Heart left ventricle (tissue), 16 donors: ENCODE measurements at regions not wholly inside any gene's neighbourhood (a gene's known extent, or its start where the extent isn't known, plus 50 kb on each side); places are given as distances from the start of the nearest gene placed in this dataset.
"Not testable (repeated sequence)": the region's sequence is repeated elsewhere in the genome, so short reads cannot be mapped to it uniquely, and the experiment has no call there.

ENCODE experiments used
- ATAC-seq, 4 donors: fragments of 200-7000 bp; cut with Tn5 transposase; one replicate each; pipeline ENCODE4 v1.9.1; 2020 to 2022; ENCODE audit warnings: moderate library complexity in 4 of 4, mild to moderate bottlenecking in 3 of 4, moderate number of reproducible peaks in 1 of 4
- DNase-seq, 5 donors: peaks; one replicate each; pipeline ENCODE4 v3.0.0-alpha.2; 2020
- H3K27ac ChIP-seq, 12 donors: fragments of 200-600 bp; sonication (generic) in 4 of 12; one replicate each; pipeline versions ENCODE4 v1.5.0 to v1.8.0; 2016 to 2022; ENCODE audit warnings: mild to moderate bottlenecking in 2 of 12
- H3K27me3 ChIP-seq, 9 donors: fragments of 200-600 bp; sonication (generic) in 2 of 9; one replicate each; pipeline versions ENCODE4 v1.5.1 to v1.8.0; 2016 to 2022; ENCODE audit warnings: mild to moderate bottlenecking in 3 of 9
- H3K36me3 ChIP-seq, 9 donors: fragments of 200-600 bp; sonication (generic) in 2 of 9; one replicate each; pipeline versions ENCODE4 v1.5.0 to v1.8.0; 2018 to 2022; ENCODE audit warnings: mild to moderate bottlenecking in 2 of 9
- H3K4me1 ChIP-seq, 12 donors: fragments of 200-600 bp; sonication (generic) in 4 of 12; one replicate each; pipeline versions ENCODE4 v1.5.0 to v1.8.0; 2016 to 2022; ENCODE audit warnings: mild to moderate bottlenecking in 3 of 12
- H3K4me3 ChIP-seq, 12 donors: fragments of 200-600 bp; sonication (generic) in 4 of 12; one replicate each; pipeline versions ENCODE4 v1.5.0 to v1.8.0; 2017 to 2022; ENCODE audit warnings: mild to moderate bottlenecking in 9 of 12, moderate library complexity in 4 of 12
- H3K9me3 ChIP-seq, 12 donors: fragments of 200-600 bp; sonication (generic) in 4 of 12; one replicate each; pipeline versions ENCODE4 v1.5.0 to v1.8.0; 2016 to 2022; ENCODE audit warnings: mild to moderate bottlenecking in 1 of 12
- POLR2A ChIP-seq, 2 donors: fragments of 450-650 bp; IDR thresholded peaks; one replicate each; pipeline ENCODE4 v1.6.1; 2017; ENCODE audit warnings: antibody characterized with exemption in 2 of 2, mild to moderate bottlenecking in 2 of 2, moderate library complexity in 2 of 2
- WGBS, 4 donors: extraction: QIAGEN DNeasy Blood & Tissue Kit in 2 of 4; methylation state at CpG; one replicate each; pipeline versions ENCODE4 v1.1.5 to v1.1.7; 2013 to 2018; 5-methylcytosine and 5-hydroxymethylcytosine counted together
- intact Hi-C, 10 donors: fragments of 100-400 bp; cut with DNase I; formaldehyde crosslinking; loops; one replicate each; pipeline versions ENCODE4 v1.11.1 to v1.14.2; 2022
- TF ChIP-seq, protein P1 (sequence below), 12 donors: fragments of 200-600 bp; sonication (generic) in 4 of 12; IDR thresholded peaks; one replicate each; pipeline versions ENCODE4 v1.5.0 to v1.8.0; 2018 to 2022; ENCODE audit warnings: antibody characterized with exemption in 12 of 12, mild to moderate bottlenecking in 5 of 12
- donor health status: ischemic (EF 13 %, LVEDD 7.1; RV severe dilation, severe dysfunction).
- donor health status: healthy with polysubstance abuse.
- donor health status: DM: no; HTN: yes; CAD: no.
- donor health status: DM: no; HTN: no; CAD: no.
- donor health status: ischemic (EF 25% LVEDD 6.9; RV normal size, moderate dysfunction).
- donor health status: ischemic (EF 25% LVEDD 5.7; RV mildly dilated, moderate dysfunction).
- donor health status: healthy.
- donor health status: DM: yes; HTN: yes; CAD: no.
- donor health status: ischemic (EF 35%, LVEDD 5.7; RV mildly dilated, moderate dysfunction).
- donor health status: nonischemic (EF 11% LVEDD 7.7; RV severe dilation, severe dysfunction).
- donor health status: DM: yes; HTN: yes; CAD: no.
- donor health status: PGD.
- donor health status: ischemic (EF 29% LVEDD 5.4; RV normal size, mild dysfunction).
- donor health status: nonischemic (EF 23%, LVEDD 6.1; RV moderate dilation, normal function).

DNA sequence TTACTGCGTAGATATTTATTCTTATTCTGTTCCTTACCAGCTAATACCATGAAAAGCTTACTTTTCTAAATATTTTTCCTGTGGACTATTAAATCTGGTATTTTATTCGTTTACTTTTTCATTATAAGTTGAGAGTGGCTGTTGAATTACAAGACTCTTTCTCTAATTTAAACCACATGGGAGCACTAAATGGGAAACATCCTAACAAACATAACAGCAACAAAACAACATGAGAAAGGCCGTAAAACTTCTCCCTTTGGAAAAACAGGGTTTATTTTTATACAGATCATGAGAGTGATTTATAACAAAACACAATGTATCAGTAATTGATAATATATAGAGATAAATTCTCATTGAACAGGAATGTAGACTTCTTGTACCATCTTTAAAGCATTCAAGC is 1592.1 kb downstream of the EFNB2 start:
- no peak for ATAC-seq
- WGBS, 4 donors: 83 to 88% (median 84%) methylated on average over 3 of the region's 3 CpGs

DNA sequence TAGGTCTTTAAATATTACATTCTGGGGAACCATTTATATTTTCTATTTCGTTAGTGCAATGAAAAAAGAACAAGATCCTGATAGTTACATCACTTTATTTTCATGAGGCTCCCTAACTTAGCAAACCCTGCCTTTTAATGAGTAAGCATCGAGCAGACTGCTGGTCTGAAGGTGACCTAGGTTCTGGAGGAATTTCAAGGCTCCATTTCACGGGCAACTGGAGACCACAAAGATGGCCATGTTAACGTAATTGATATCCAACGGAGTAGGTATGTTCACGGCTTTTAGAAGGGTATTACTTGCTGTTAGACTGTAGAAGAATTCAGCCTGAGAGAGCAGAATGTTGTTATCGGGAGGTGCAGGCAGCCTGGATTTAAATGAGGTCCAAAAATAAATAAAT is 1597.6 kb downstream of the EFNB2 start:
- Histone ChIP-seq H3K27ac (no peak overlapping the region), H3K4me1 (no peaks in the 10 kb centered on the region), H3K4me3 (no peak overlapping the region), H3K9me3 (peaks cover 0 to 5% (median 0%) of the 10 kb centered on the region in 12 donors), H3K36me3 (no peaks in the 10 kb centered on the region), H3K27me3 (no peaks in the 10 kb centered on the region)
- no peak for ATAC-seq
- WGBS, 4 donors: 85 to 89% (median 88%) methylated on average over 7 of the region's 7 CpGs
- DNase-seq: no peak
- TF ChIP-seq POLR2A (IDR thresholded peaks at IDR 0.05): no peak
- TF ChIP-seq, protein P1, sequence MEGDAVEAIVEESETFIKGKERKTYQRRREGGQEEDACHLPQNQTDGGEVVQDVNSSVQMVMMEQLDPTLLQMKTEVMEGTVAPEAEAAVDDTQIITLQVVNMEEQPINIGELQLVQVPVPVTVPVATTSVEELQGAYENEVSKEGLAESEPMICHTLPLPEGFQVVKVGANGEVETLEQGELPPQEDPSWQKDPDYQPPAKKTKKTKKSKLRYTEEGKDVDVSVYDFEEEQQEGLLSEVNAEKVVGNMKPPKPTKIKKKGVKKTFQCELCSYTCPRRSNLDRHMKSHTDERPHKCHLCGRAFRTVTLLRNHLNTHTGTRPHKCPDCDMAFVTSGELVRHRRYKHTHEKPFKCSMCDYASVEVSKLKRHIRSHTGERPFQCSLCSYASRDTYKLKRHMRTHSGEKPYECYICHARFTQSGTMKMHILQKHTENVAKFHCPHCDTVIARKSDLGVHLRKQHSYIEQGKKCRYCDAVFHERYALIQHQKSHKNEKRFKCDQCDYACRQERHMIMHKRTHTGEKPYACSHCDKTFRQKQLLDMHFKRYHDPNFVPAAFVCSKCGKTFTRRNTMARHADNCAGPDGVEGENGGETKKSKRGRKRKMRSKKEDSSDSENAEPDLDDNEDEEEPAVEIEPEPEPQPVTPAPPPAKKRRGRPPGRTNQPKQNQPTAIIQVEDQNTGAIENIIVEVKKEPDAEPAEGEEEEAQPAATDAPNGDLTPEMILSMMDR (IDR thresholded peaks at IDR 0.05): no peak
- intact Hi-C loops: no loop called here

More for the DNA sequence above, 1592.1 kb downstream of the EFNB2 start:
- no peak for TF ChIP-seq POLR2A (IDR thresholded peaks at IDR 0.05)
- TF ChIP-seq, protein P1 (IDR thresholded peaks at IDR 0.05): no peak
- DNase-seq: no peak
- H3K27ac ChIP-seq: no peak overlapping the region
- no peaks in the 10 kb centered on the region for H3K9me3 ChIP-seq
- H3K4me3 ChIP-seq: no peak overlapping the region
- intact Hi-C loops: no loop called here
- H3K27me3 ChIP-seq: no peaks in the 10 kb centered on the region
- H3K36me3 ChIP-seq: no peaks in the 10 kb centered on the region
- no peaks in the 10 kb centered on the region for H3K4me1 ChIP-seq

DNA sequence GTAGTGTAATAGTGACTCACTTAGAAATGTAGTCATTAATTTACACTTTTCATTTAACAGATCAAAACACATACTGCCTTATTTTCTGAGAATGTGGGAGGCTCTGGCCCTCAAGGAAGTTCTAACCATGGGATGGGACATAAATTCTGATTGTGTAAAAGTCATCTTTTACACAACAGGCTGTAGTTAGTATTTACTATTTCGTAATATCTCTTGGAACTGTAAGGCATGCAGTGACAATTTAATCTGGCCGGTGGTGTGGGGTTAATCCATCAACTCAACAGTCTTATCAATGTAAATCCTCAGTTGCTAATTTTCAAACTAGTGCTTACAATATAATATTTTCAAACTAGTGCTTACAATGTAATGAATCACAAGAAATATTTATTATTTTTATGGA is 1599.2 kb downstream of the EFNB2 start:
- ATAC-seq (no peak), DNase-seq (no peak)
- Histone ChIP-seq H3K27me3 (no peaks in the 10 kb centered on the region), H3K27ac (no peak overlapping the region), H3K36me3 (no peaks in the 10 kb centered on the region), H3K4me1 (no peaks in the 10 kb centered on the region), H3K4me3 (no peak overlapping the region), H3K9me3 (peaks cover 0 to 5% (median 0%) of the 10 kb centered on the region in 12 donors)
- WGBS, 4 donors: 83 to 91% (median 88%) methylated on average over 2 of the region's 2 CpGs
- no peak for TF ChIP-seq POLR2A (IDR thresholded peaks at IDR 0.05)
- TF ChIP-seq, protein P1 (IDR thresholded peaks at IDR 0.05): no peak
- intact Hi-C loops: no loop called here

DNA sequence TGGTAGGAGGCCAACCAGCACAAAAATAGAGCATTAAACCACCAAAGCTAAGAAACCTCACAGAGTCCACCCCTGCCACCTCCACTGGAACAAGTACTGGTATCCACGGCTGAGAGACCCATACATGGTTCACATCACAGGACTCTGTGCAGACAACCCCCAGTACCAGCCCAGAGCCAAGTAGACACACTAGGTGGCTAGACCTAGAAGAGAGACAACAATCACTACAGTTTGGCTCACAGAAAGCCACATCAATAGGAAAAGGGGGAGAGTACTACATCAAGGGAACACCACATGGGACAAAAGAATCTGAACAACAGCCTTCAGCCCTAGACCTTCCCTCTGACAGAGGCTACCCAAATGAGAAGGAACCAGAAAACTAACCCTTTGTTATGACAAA is 1614.9 kb downstream of the EFNB2 start:
- not testable (repeated sequence) for H3K4me3 ChIP-seq, H3K4me1 ChIP-seq, ATAC-seq, H3K27ac ChIP-seq, H3K36me3 ChIP-seq, H3K9me3 ChIP-seq, DNase-seq, H3K27me3 ChIP-seq
- intact Hi-C loops: loop anchor here in 1 of 10 donors (5.0 kb wide), 1 partner anchor 58 kb away; no protein-coding TSS in a partner anchor
- WGBS, 4 donors: 88 to 100% (median 96%) methylated on average over 1 of the region's 1 CpG

DNA sequence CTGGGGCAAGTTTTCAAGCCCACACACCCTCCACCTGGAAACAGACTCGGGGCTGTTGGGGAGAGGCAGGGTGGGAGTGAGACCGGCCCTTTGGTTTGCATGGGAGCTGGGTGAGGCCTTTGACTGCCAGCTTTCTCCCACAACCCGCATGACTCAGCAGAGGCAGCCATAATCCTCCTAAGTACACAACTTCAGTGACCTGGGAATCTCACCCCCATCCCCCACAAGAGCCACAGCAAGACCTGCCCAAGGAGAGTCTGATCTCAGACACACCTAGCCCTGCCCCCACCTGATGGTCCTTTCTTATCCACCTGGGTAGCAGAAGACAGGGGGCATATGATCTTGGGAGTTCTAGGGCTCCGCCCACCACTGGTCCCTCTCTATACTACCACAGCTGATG is 1615.4 kb downstream of the EFNB2 start:
- H3K4me1 ChIP-seq: no peaks in the 10 kb centered on the region
- H3K27ac ChIP-seq: no peak overlapping the region
- TF ChIP-seq POLR2A (IDR thresholded peaks at IDR 0.05): no peak
- TF ChIP-seq, protein P1 (IDR thresholded peaks at IDR 0.05): no peak
- DNase-seq: no peak
- no peaks in the 10 kb centered on the region for H3K27me3 ChIP-seq
- intact Hi-C loops: loop anchor here in 1 of 10 donors (5.0 kb wide), 1 partner anchor 58 kb away; no protein-coding TSS in a partner anchor
- no peak overlapping the region for H3K4me3 ChIP-seq
- WGBS, 4 donors: 92 to 100% (median 97%) methylated on average over 3 to 4 of the region's 4 CpGs
- peaks cover 0 to 3% (median 0%) of the 10 kb centered on the region in 12 donors for H3K9me3 ChIP-seq
- no peak for ATAC-seq
- no peaks in the 10 kb centered on the region for H3K36me3 ChIP-seq
